ENCODE measurements at regions not wholly inside any gene's neighbourhood (a gene's known extent, or its start where the extent isn't known, plus 50 kb on each side); places are given as distances from the start of the nearest gene placed in this dataset.

GRCh38 chr5:82493221-82493620 is 215.1 kb upstream of the RPS23 start:
- DNase-seq (ENCODE audit: low read depth), result no peak
- no peak overlapping the region for H3K4me3 ChIP-seq (ENCODE audit: low read depth, low read length)
- no peak for TF ChIP-seq CTCF (IDR thresholded peaks at IDR 0.05; ENCODE audit: low read depth, low read length, missing control alignments)

- DNase-seq (ENCODE audit: low read depth), result no peak
- TF ChIP-seq CTCF (IDR thresholded peaks at IDR 0.05; ENCODE audit: low read depth, low read length, missing control alignments), result no peak
These were observed 213.2 kb upstream of the RPS23 start for GRCh38 chr5:82491397-82491796.

GRCh38 chr5:82489683-82490082 is 211.5 kb upstream of the RPS23 start:
- no peak for TF ChIP-seq CTCF (IDR thresholded peaks at IDR 0.05; ENCODE audit: low read depth, low read length, missing control alignments)
- no peak overlapping the region for H3K4me3 ChIP-seq (ENCODE audit: low read depth, low read length)
- DNase-seq (ENCODE audit: low read depth), result no peak

More at GRCh38 chr5:82491397-82491796, 213.2 kb upstream of the RPS23 start:
- H3K4me3 ChIP-seq (ENCODE audit: low read depth, low read length), result no peak overlapping the region

GRCh38 chr5:82487131-82487530 is 209.0 kb upstream of the RPS23 start:
- H3K4me3 ChIP-seq (ENCODE audit: low read depth, low read length), result no peak overlapping the region
- TF ChIP-seq CTCF (IDR thresholded peaks at IDR 0.05; ENCODE audit: low read depth, low read length, missing control alignments), result no peak
- no peak for DNase-seq (ENCODE audit: low read depth)

GRCh38 chr5:82480331-82480730 is 202.2 kb upstream of the RPS23 start:
- TF ChIP-seq CTCF (IDR thresholded peaks at IDR 0.05; ENCODE audit: low read depth, low read length, missing control alignments), result no peak
- no peak for DNase-seq (ENCODE audit: low read depth)
- no peak overlapping the region for H3K4me3 ChIP-seq (ENCODE audit: low read depth, low read length)

GRCh38 chr5:82476155-82476554 is 198.0 kb upstream of the RPS23 start:
- H3K4me3 ChIP-seq (ENCODE audit: low read depth, low read length), result no peak overlapping the region
- no peak for DNase-seq (ENCODE audit: low read depth)
- no peak for TF ChIP-seq CTCF (IDR thresholded peaks at IDR 0.05; ENCODE audit: low read depth, low read length, missing control alignments)

- no peak for DNase-seq (ENCODE audit: low read depth)
- no peak for TF ChIP-seq CTCF (IDR thresholded peaks at IDR 0.05; ENCODE audit: low read depth, low read length, missing control alignments)
- H3K4me3 ChIP-seq (ENCODE audit: low read depth, low read length), result no peak overlapping the region
These were observed 195.1 kb upstream of the RPS23 start for GRCh38 chr5:82473262-82473661.

Measured in GM12864 (cell line).